Ovary (tissue), 7 donors: ENCODE measurements at regions not wholly inside any gene's neighbourhood (a gene's known extent, or its start where the extent isn't known, plus 50 kb on each side); places are given as distances from the start of the nearest gene placed in this dataset.

Experiments used
- DNase-seq, 5 donors: peaks; one replicate each; pipeline ENCODE4 v3.0.0-alpha.2; 2019 to 2020
- H3K27ac ChIP-seq, 2 donors: fragments of 200-600 bp; one replicate each; pipeline versions ENCODE4 v1.5.1 to v1.8.0; 2019 to 2022
- H3K27me3 ChIP-seq: fragments of 200-600 bp; one replicate; pipeline ENCODE4 v1.8.0; 2022
- H3K36me3 ChIP-seq: fragments of 200-600 bp; sonication (generic); one replicate; pipeline ENCODE4 v1.5.1; 2019
- H3K4me1 ChIP-seq: one replicate; pipeline ENCODE4 v1.8.1; 2013; ENCODE audit warnings: mild to moderate bottlenecking, moderate library complexity; ENCODE audit not compliant: insufficient read depth
- H3K4me3 ChIP-seq: fragments of 200-600 bp; sonication (generic); one replicate; pipeline ENCODE4 v1.5.1; 2017
- H3K9me3 ChIP-seq, 2 donors: fragments of 200-600 bp in 1 of 2; sonication (generic) in 1 of 2; one replicate each; pipeline versions ENCODE4 v1.5.1 to v1.8.1; 2013 to 2019; ENCODE audit warnings: mild to moderate bottlenecking in 1 of 2, moderate library complexity in 1 of 2
- CTCF ChIP-seq, 3 donors: fragments of 450-650 bp in 2 of 3; fragments of 200-600 bp in 1 of 3; IDR thresholded peaks; one replicate each; pipeline versions ENCODE4 v1.5.1 to v1.8.0; 2016 to 2022; ENCODE audit warnings: antibody characterized with exemption in 3 of 3, mild to moderate bottlenecking in 1 of 3
- EP300 ChIP-seq: sonication (generic); formaldehyde crosslinking; IDR thresholded peaks from one replicate; pipeline ENCODE4 v1.6.1; 2017; ENCODE audit warnings: antibody characterized with exemption
- POLR2A ChIP-seq: fragments of 450-650 bp; IDR thresholded peaks from one replicate; pipeline ENCODE4 v1.6.1; 2017; ENCODE audit warnings: antibody characterized with exemption, mild to moderate bottlenecking, moderate library complexity
- WGBS, 3 donors: extraction: QIAGEN DNeasy Blood & Tissue Kit in 1 of 3; methylation state at CpG; one replicate each; pipeline versions ENCODE4 v1.1.5 to v1.1.7; 2013 to 2017; 5-methylcytosine and 5-hydroxymethylcytosine counted together
- intact Hi-C, 4 donors: fragments of 100-400 bp; cut with DNase I; formaldehyde crosslinking; loops; one replicate each; pipeline versions ENCODE4 v1.11.0 to v1.15.1; 2022 to 2023
- donor health status: DM: no; HTN: no; CAD: no; lungs with moderate emphysema.
- donor health status: DM: no; HTN: no; CAD: no.
- donor health status: Bipolar disorder and iron deficiency.
- donor health status: DM: no; HTN: no; CAD: no.
- donor health status: DM: yes; HTN: yes; CAD: no.

- H3K27me3 ChIP-seq, result no peaks in the 10 kb centered on the region
- WGBS, 3 donors, result 87 to 92% (median 88%) methylated on average over 4 of the region's 4 CpGs
- TF ChIP-seq EP300, result no peak
- TF ChIP-seq CTCF (IDR thresholded peaks at IDR 0.05), result no peak
- no peak for TF ChIP-seq POLR2A
- no peaks in the 10 kb centered on the region for H3K36me3 ChIP-seq
- H3K4me1 ChIP-seq, result no peaks in the 10 kb centered on the region
- no peak overlapping the region for H3K4me3 ChIP-seq
- intact Hi-C loops, result no loop called here
- no peaks in the 10 kb centered on the region for H3K9me3 ChIP-seq
- DNase-seq, result no peak
- no peak overlapping the region for H3K27ac ChIP-seq
Measured at GRCh38 chr3:94990952-94991705, 928.3 kb downstream of the NSUN3 start.

GRCh38 chr3:94996743-94997142 lies 933.9 kb downstream of the NSUN3 start:
- Histone ChIP-seq H3K4me1 (no peaks in the 10 kb centered on the region), H3K36me3 (no peaks in the 10 kb centered on the region), H3K4me3 (no peak overlapping the region), H3K27me3 (no peaks in the 10 kb centered on the region), H3K27ac (no peak overlapping the region), H3K9me3 (no peaks in the 10 kb centered on the region)
- WGBS, 3 donors, result 80 to 83% (median 82%) methylated on average over 3 of the region's 3 CpGs
- TF ChIP-seq EP300, result no peak
- TF ChIP-seq POLR2A, result no peak
- TF ChIP-seq CTCF (IDR thresholded peaks at IDR 0.05), result no peak
- intact Hi-C loops, result no loop called here
- DNase-seq, result no peak

GRCh38 chr3:95002438-95003046 lies 939.7 kb downstream of the NSUN3 start:
- Histone ChIP-seq H3K36me3 (no peaks in the 10 kb centered on the region), H3K4me3 (no peak overlapping the region), H3K9me3 (no peaks in the 10 kb centered on the region), H3K27me3 (no peaks in the 10 kb centered on the region), H3K27ac (no peak overlapping the region), H3K4me1 (no peaks in the 10 kb centered on the region)
- intact Hi-C loops, result no loop called here
- TF ChIP-seq POLR2A (no peak), EP300 (no peak), CTCF (IDR thresholded peaks at IDR 0.05) (no peak)
- DNase-seq, result no peak

- Histone ChIP-seq H3K4me3 (no peak overlapping the region), H3K36me3 (no peaks in the 10 kb centered on the region), H3K9me3 (no peaks in the 10 kb centered on the region), H3K27me3 (no peaks in the 10 kb centered on the region), H3K4me1 (no peaks in the 10 kb centered on the region), H3K27ac (no peak overlapping the region)
- TF ChIP-seq EP300 (no peak), POLR2A (no peak), CTCF (IDR thresholded peaks at IDR 0.05) (no peak)
- DNase-seq, result no peak
- intact Hi-C loops, result no loop called here
- WGBS, 3 donors, result 89 to 92% (median 90%) methylated on average over 2 of the region's 2 CpGs
Measured at GRCh38 chr3:95028688-95029087, 965.8 kb downstream of the NSUN3 start.
